ENCODE measurements at regions not wholly inside any gene's neighbourhood (a gene's known extent, or its start where the extent isn't known, plus 50 kb on each side); places are given as distances from the start of the nearest gene placed in this dataset.

DNA sequence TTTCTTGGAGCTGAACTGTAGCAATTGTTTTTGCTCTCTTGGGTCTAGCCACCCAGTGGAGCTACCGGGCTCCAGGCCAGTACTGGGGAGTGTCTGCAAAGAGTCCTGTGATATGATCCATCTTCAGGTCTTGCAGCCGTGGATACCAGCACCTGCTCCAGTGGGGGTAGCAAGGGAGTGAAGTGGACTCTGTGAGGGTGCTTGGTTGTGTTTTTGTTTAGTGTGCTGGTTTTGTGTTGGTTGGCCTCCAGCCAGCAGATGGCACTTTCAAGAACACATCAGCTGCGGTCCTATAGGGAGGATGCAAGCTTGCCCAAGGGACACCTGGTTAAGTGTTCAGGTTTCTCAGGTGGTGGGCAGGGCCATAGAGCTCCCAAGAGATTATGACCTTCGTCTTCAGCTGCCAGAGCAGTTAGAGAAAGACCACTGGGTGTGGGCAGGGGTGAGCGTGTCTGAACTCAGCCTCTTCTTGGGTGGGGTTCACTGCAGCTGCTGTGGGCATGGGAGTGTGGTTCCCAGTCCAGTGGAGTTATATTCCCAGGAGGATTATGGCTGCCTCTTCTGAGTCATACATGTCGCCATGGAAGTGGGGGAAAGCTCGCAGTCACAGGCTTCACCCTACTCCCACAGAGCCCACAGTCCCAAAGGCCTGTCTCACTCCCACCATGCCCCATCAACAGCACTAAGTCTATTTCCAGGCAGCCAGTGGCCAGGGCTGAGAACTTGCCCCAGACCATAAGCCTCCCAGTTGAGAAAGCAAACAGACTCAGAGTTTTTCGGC, 811.6 kb downstream of the GLUD2 start:
- ATAC-seq (ENCODE audit: insufficient number of reproducible peaks, low FRiP score, low read depth) (no peak), DNase-seq (ENCODE audit: low spot score) (no peak)
- Histone ChIP-seq H3K27ac (no peak overlapping the region), H3K4me1 (ENCODE audit: control insufficient read depth in 1 of 2, low read depth in 2 of 2) (no peaks in the 10 kb centered on the region), H3K27me3 (replicated peaks; ENCODE audit: insufficient read depth) (no peaks in the 10 kb centered on the region), H3K4me3 (no peak overlapping the region), H3K36me3 (no peaks in the 10 kb centered on the region), H3K9me3 (no peaks in the 10 kb centered on the region)
- TF ChIP-seq, protein P1, sequence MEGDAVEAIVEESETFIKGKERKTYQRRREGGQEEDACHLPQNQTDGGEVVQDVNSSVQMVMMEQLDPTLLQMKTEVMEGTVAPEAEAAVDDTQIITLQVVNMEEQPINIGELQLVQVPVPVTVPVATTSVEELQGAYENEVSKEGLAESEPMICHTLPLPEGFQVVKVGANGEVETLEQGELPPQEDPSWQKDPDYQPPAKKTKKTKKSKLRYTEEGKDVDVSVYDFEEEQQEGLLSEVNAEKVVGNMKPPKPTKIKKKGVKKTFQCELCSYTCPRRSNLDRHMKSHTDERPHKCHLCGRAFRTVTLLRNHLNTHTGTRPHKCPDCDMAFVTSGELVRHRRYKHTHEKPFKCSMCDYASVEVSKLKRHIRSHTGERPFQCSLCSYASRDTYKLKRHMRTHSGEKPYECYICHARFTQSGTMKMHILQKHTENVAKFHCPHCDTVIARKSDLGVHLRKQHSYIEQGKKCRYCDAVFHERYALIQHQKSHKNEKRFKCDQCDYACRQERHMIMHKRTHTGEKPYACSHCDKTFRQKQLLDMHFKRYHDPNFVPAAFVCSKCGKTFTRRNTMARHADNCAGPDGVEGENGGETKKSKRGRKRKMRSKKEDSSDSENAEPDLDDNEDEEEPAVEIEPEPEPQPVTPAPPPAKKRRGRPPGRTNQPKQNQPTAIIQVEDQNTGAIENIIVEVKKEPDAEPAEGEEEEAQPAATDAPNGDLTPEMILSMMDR (IDR thresholded peaks at IDR 0.05), result no peak

DNA sequence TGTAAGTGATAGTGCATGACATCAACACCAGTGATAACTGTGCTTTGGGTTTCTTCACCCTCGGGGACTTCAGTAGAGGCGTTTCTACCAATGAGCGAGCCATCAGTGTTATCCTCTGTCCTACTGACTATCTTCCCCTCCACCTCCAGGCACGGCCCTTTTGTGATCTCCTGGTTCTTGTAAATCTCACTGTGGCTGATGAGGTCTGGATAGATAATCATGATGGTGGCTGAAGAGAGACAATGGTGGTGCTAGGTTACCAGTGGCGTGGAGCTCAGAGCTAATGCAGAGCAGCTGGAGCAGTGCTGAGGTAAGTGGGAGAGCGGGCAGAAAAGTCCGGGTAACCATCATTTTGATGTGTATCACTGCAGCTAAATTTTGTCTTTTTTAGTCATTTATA, 816.6 kb downstream of the GLUD2 start:
- no peaks in the 10 kb centered on the region for H3K36me3 ChIP-seq
- TF ChIP-seq, protein P1 (IDR thresholded peaks at IDR 0.05), result no peak
- no peak overlapping the region for H3K4me3 ChIP-seq
- H3K9me3 ChIP-seq, result no peaks in the 10 kb centered on the region
- H3K27me3 ChIP-seq (replicated peaks; ENCODE audit: insufficient read depth), result no peaks in the 10 kb centered on the region
- no peak for DNase-seq (ENCODE audit: low spot score)
- H3K4me1 ChIP-seq (ENCODE audit: control insufficient read depth in 1 of 2, low read depth in 2 of 2), result no peaks in the 10 kb centered on the region
- ATAC-seq (ENCODE audit: insufficient number of reproducible peaks, low FRiP score, low read depth), result no peak
- no peak overlapping the region for H3K27ac ChIP-seq

DNA sequence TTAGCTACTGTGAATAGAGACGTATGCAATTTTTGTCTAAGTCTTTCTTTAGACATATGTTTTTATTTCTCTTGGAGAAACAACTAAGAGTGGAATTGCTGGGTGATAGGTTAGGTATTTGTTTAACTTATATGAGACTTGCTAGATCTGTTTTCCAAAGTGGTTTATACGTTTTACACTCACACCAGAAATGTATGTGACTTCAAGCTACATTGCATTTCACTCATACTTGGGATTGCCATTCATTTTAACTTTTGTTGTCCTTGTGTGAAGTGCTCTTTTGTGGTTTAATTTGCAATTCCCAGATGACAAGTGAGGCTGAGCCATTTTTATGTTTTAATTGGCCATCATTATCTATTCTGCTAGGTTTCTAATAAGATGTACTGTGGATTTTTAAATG, 817.2 kb downstream of the GLUD2 start:
- Histone ChIP-seq H3K4me1 (ENCODE audit: control insufficient read depth in 1 of 2, low read depth in 2 of 2) (no peaks in the 10 kb centered on the region), H3K36me3 (no peaks in the 10 kb centered on the region), H3K27ac (no peak overlapping the region), H3K27me3 (replicated peaks; ENCODE audit: insufficient read depth) (no peaks in the 10 kb centered on the region), H3K9me3 (no peaks in the 10 kb centered on the region), H3K4me3 (no peak overlapping the region)
- ATAC-seq (ENCODE audit: insufficient number of reproducible peaks, low FRiP score, low read depth) (no peak), DNase-seq (ENCODE audit: low spot score) (no peak)
- TF ChIP-seq, protein P1 (IDR thresholded peaks at IDR 0.05), result no peak

DNA sequence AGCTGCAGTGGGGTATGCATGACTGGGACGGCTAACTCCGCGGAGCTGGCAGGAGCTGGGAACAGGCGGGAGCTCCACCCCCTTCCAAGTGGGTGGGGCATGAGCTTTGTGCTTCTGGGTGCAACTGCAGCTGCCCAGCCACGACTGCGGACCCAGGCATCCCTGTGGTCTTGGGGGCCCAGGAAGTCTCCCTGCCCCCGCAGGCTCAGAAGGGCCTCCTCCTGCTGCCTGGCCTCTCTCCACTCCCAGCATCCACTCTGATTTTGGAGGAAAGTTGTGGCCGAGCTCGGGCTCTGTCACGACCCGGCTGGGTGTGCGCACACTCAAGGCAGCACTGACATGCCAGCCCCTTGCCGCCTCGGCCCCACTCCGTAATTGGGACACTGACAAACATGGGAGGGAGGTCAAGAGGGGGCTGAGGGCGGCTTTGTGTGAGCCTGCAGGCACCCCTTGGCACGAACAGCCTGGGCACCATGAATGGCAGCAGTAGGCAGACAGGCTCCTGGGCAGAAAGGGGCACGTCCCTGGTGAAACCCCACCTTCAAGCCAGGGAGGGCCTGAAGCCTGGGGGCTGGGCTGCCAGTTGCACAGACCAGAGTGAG, 822.6 kb downstream of the GLUD2 start:
- ATAC-seq (ENCODE audit: insufficient number of reproducible peaks, low FRiP score, low read depth), result no peak
- no peaks in the 10 kb centered on the region for H3K27me3 ChIP-seq (replicated peaks; ENCODE audit: insufficient read depth)
- H3K36me3 ChIP-seq, result no peaks in the 10 kb centered on the region
- no peak overlapping the region for H3K4me3 ChIP-seq
- no peak overlapping the region for H3K27ac ChIP-seq
- TF ChIP-seq, protein P1 (IDR thresholded peaks at IDR 0.05), result no peak
- no peaks in the 10 kb centered on the region for H3K9me3 ChIP-seq
- H3K4me1 ChIP-seq (ENCODE audit: control insufficient read depth in 1 of 2, low read depth in 2 of 2), result no peaks in the 10 kb centered on the region
- DNase-seq (ENCODE audit: low spot score), result no peak

DNA sequence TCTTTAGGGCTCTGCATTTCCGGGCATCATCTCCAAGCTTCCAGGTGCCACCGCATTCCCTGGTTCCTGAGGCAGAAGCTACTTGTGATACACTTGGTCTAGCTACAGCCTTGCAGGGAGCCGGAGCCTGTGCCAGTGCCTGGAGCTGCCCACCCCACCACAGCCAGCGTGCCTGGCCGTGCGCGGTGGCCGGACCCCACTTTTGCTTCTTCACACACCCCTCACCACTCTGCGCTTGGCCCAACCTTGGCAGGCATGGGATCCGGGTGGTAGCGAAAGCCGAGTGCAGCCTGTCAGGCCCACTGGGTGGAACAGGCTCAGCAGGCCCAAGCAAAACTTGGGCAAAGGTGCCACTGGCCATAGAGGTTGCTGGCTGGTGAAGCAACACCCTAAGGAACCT, 823.7 kb downstream of the GLUD2 start:
- Histone ChIP-seq H3K4me3 (no peak overlapping the region), H3K4me1 (ENCODE audit: control insufficient read depth in 1 of 2, low read depth in 2 of 2) (no peaks in the 10 kb centered on the region), H3K9me3 (no peaks in the 10 kb centered on the region), H3K36me3 (no peaks in the 10 kb centered on the region), H3K27ac (no peak overlapping the region), H3K27me3 (replicated peaks; ENCODE audit: insufficient read depth) (no peaks in the 10 kb centered on the region)
- TF ChIP-seq, protein P1 (IDR thresholded peaks at IDR 0.05), result no peak
- no peak for DNase-seq (ENCODE audit: low spot score)
- no peak for ATAC-seq (ENCODE audit: insufficient number of reproducible peaks, low FRiP score, low read depth)
